ENCODE measurements at regions not wholly inside any gene's neighbourhood (a gene's known extent, or its start where the extent isn't known, plus 50 kb on each side); places are given as distances from the start of the nearest gene placed in this dataset.

DNA sequence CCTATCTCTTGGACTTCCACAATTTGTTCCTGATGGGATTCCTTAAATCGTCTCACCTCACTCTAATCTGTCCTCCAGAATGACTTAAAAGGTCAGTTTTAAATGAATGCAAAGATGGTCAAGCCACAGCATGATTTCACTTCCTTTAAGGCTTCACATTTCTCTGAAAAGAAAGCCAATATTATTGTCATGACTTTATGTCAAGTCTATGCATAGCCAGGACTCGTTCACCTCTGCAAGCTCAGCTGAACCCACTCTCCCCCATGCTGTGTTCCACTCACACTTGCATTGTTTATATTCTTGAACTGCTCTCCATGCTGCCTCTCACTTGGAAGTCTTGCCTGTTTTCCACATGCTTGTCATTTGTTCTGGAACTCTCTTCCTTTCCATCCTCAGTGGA, 298.4 kb upstream of the MMADHC start:
- no peaks in the 10 kb centered on the region for H3K4me1 ChIP-seq (ENCODE audit: control insufficient read depth in 1 of 2, insufficient read depth in 2 of 2, low read length in 2 of 2)
- H3K9me2 ChIP-seq (ENCODE audit: insufficient read depth), result no peaks in the 10 kb centered on the region
- BruUV-seq (replicated peaks), result no TSS peak
- POLR2A ChIA-PET, result no interaction called here
- no peak overlapping the region for H3K4me3 ChIP-seq (replicated peaks in 1 of 2; ENCODE audit: low read depth in 1 of 2, low read length in 2 of 2)
- ATAC-seq, result no peak
- no peaks in the 10 kb centered on the region for H3K79me2 ChIP-seq (ENCODE audit: insufficient read depth, low read length)
- CTCF ChIA-PET, result no interaction called here
- H3K4me2 ChIP-seq (ENCODE audit: low read length), result no peak overlapping the region
- intact Hi-C loops (cut with micrococcal nuclease), result no loop called here
- no peak overlapping the region for H2AFZ ChIP-seq (ENCODE audit: low read depth, low read length, poor library complexity, severe bottlenecking)
- DNase-seq (ENCODE audit: low read depth, low spot score), result no peak
- TF ChIP-seq, protein P1, sequence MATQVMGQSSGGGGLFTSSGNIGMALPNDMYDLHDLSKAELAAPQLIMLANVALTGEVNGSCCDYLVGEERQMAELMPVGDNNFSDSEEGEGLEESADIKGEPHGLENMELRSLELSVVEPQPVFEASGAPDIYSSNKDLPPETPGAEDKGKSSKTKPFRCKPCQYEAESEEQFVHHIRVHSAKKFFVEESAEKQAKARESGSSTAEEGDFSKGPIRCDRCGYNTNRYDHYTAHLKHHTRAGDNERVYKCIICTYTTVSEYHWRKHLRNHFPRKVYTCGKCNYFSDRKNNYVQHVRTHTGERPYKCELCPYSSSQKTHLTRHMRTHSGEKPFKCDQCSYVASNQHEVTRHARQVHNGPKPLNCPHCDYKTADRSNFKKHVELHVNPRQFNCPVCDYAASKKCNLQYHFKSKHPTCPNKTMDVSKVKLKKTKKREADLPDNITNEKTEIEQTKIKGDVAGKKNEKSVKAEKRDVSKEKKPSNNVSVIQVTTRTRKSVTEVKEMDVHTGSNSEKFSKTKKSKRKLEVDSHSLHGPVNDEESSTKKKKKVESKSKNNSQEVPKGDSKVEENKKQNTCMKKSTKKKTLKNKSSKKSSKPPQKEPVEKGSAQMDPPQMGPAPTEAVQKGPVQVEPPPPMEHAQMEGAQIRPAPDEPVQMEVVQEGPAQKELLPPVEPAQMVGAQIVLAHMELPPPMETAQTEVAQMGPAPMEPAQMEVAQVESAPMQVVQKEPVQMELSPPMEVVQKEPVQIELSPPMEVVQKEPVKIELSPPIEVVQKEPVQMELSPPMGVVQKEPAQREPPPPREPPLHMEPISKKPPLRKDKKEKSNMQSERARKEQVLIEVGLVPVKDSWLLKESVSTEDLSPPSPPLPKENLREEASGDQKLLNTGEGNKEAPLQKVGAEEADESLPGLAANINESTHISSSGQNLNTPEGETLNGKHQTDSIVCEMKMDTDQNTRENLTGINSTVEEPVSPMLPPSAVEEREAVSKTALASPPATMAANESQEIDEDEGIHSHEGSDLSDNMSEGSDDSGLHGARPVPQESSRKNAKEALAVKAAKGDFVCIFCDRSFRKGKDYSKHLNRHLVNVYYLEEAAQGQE (IDR thresholded peaks at IDR 0.05; ENCODE audit: low read depth), result no peak
- TF ChIP-seq ZFX (IDR thresholded peaks at IDR 0.05) (no peak), RAD21 (IDR thresholded peaks at IDR 0.05; ENCODE audit: low read depth) (no peak), TCF7L2 (IDR thresholded peaks at IDR 0.05; ENCODE audit: borderline replicate concordance, extremely low read depth, insufficient read depth, insufficient read length) (no peak), SRF (IDR thresholded peaks at IDR 0.05; ENCODE audit: low read depth) (no peak), CBX3 (IDR thresholded peaks at IDR 0.05; ENCODE audit: low read depth) (no peak), MAX (IDR thresholded peaks at IDR 0.05) (no peak), EGR1 (IDR thresholded peaks at IDR 0.05; ENCODE audit: low read depth) (no peak), EZH2 (IDR thresholded peaks at IDR 0.05) (no peak), CEBPB (IDR thresholded peaks at IDR 0.05; ENCODE audit: low read depth) (no peak), SIN3A (IDR thresholded peaks at IDR 0.05; ENCODE audit: low read depth) (no peak), ATF3 (IDR thresholded peaks at IDR 0.05) (no peak), ZNF274 (IDR thresholded peaks at IDR 0.05; ENCODE audit: low read depth, low read length) (no peak), YY1 (IDR thresholded peaks at IDR 0.05; ENCODE audit: extremely low read depth, insufficient replicate concordance, low read depth, low read length) (no peak), POLR2AphosphoS5 (IDR thresholded peaks at IDR 0.05; ENCODE audit: low read depth, low read length) (no peak), SP1 (IDR thresholded peaks at IDR 0.05; ENCODE audit: low read depth) (no peak)
- TF ChIP-seq, protein P2, sequence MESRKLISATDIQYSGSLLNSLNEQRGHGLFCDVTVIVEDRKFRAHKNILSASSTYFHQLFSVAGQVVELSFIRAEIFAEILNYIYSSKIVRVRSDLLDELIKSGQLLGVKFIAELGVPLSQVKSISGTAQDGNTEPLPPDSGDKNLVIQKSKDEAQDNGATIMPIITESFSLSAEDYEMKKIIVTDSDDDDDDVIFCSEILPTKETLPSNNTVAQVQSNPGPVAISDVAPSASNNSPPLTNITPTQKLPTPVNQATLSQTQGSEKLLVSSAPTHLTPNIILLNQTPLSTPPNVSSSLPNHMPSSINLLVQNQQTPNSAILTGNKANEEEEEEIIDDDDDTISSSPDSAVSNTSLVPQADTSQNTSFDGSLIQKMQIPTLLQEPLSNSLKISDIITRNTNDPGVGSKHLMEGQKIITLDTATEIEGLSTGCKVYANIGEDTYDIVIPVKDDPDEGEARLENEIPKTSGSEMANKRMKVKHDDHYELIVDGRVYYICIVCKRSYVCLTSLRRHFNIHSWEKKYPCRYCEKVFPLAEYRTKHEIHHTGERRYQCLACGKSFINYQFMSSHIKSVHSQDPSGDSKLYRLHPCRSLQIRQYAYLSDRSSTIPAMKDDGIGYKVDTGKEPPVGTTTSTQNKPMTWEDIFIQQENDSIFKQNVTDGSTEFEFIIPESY (IDR thresholded peaks at IDR 0.05; ENCODE audit: extremely low read depth, insufficient replicate concordance, low read length), result no peak
- no peaks in the 10 kb centered on the region for H3K36me3 ChIP-seq (ENCODE audit: control insufficient read depth in 1 of 2, insufficient read depth in 2 of 2, low read length in 2 of 2)
- H3K27ac ChIP-seq (ENCODE audit: low read depth, low read length), result no peak overlapping the region
- H3K9me3 ChIP-seq (ENCODE audit: control insufficient read depth in 1 of 2, insufficient read depth in 1 of 2, low read depth in 1 of 2, low read length in 2 of 2), result no peaks in the 10 kb centered on the region
- no peaks in the 10 kb centered on the region for H4K20me1 ChIP-seq (ENCODE audit: insufficient read depth)
- H3K9ac ChIP-seq (ENCODE audit: low read length), result no peak overlapping the region
- H3K27me3 ChIP-seq (ENCODE audit: insufficient read depth, low read length), result no peaks in the 10 kb centered on the region
- RAD21 ChIA-PET (ENCODE audit: low non-redundant PET in 1 of 2, low total read pairs in 2 of 2, uncharacterized antibody in 2 of 2, unreplicated experiment in 2 of 2), result no interaction called here
